GM12872 (cell line): ENCODE measurements at regions not wholly inside any gene's neighbourhood (a gene's known extent, or its start where the extent isn't known, plus 50 kb on each side); places are given as distances from the start of the nearest gene placed in this dataset.

Source experiments
- CTCF ChIP-seq: IDR thresholded peaks from 3 replicates; pipeline ENCODE4 v1.5.1; 2011; ENCODE audit warnings: low read depth, mild to moderate bottlenecking, low read length, moderate library complexity; ENCODE audit not compliant: insufficient read depth

GRCh38 chr9:107223381-107223780 is 59.7 kb upstream of the RAD23B start:
- TF ChIP-seq CTCF = no peak

GRCh38 chr9:107224252-107224651 is 58.8 kb upstream of the RAD23B start:
- TF ChIP-seq CTCF = no peak

- no peak for TF ChIP-seq CTCF
Measured at GRCh38 chr9:107226421-107226820, 56.7 kb upstream of the RAD23B start.

- no peak for TF ChIP-seq CTCF
Measured at GRCh38 chr9:107227774-107228173, 55.3 kb upstream of the RAD23B start.

- no peak for TF ChIP-seq CTCF
Measured at GRCh38 chr9:107228496-107229039, 54.5 kb upstream of the RAD23B start.

GRCh38 chr9:107229241-107229741 is 53.8 kb upstream of the RAD23B start:
- no peak for TF ChIP-seq CTCF
